NB4 (cell line): ENCODE measurements at regions not wholly inside any gene's neighbourhood (a gene's known extent, or its start where the extent isn't known, plus 50 kb on each side); places are given as distances from the start of the nearest gene placed in this dataset.

Experiments used
- DNase-seq: peaks from one replicate; pipeline ENCODE4 v3.0.0; 2010; ENCODE audit warnings: low read depth
- H3K4me3 ChIP-seq: one replicate; pipeline ENCODE4 v1.5.1; 2011; ENCODE audit warnings: mild to moderate bottlenecking, low read depth, low read length, moderate library complexity
- CTCF ChIP-seq: IDR thresholded peaks from one replicate; pipeline ENCODE4 v1.5.1; 2012; ENCODE audit warnings: low read depth, low read length
- MAX ChIP-seq: IDR thresholded peaks from 2 replicates; pipeline ENCODE4 v1.6.1; 2011; ENCODE audit warnings: low read depth, low read length
- MYC ChIP-seq: IDR thresholded peaks from 2 replicates; pipeline ENCODE4 v1.6.1; 2011; ENCODE audit warnings: low read depth, low read length
- POLR2A ChIP-seq: IDR thresholded peaks from 2 replicates; pipeline ENCODE4 v1.6.1; 2011; ENCODE audit warnings: mild to moderate bottlenecking; ENCODE audit not compliant: insufficient read length; ENCODE audit errors: extremely low read depth

- no peak for DNase-seq
- no peak overlapping the region for H3K4me3 ChIP-seq
- no peak for TF ChIP-seq MYC
- no peak for TF ChIP-seq CTCF
- TF ChIP-seq MAX = no peak
Measured at GRCh38 chr2:22902180-22902550, 482.8 kb upstream of the KLHL29 start.

GRCh38 chr2:22902662-22903165 is 482.3 kb upstream of the KLHL29 start:
- TF ChIP-seq MAX (no peak), MYC (no peak), POLR2A (no peak), CTCF (no peak)
- H3K4me3 ChIP-seq = no peak overlapping the region
- no peak for DNase-seq

GRCh38 chr2:22903616-22904015 is 481.4 kb upstream of the KLHL29 start:
- TF ChIP-seq CTCF (no peak), MAX (no peak), MYC (no peak), POLR2A (no peak)
- no peak for DNase-seq

GRCh38 chr2:22904126-22904684 is 480.8 kb upstream of the KLHL29 start:
- DNase-seq = peak; percentile 41
- no peak overlapping the region for H3K4me3 ChIP-seq
- TF ChIP-seq MAX = no peak
- TF ChIP-seq MYC = no peak
- TF ChIP-seq POLR2A = no peak
- TF ChIP-seq CTCF = peak; percentile 85

More at GRCh38 chr2:22903616-22904015, 481.4 kb upstream of the KLHL29 start:
- H3K4me3 ChIP-seq = no peak overlapping the region

GRCh38 chr2:22907330-22907729 is 477.6 kb upstream of the KLHL29 start:
- TF ChIP-seq POLR2A = no peak
- no peak overlapping the region for H3K4me3 ChIP-seq
- DNase-seq = no peak

GRCh38 chr2:22912398-22912797 is 472.6 kb upstream of the KLHL29 start:
- TF ChIP-seq CTCF = no peak
- DNase-seq = no peak
- no peak overlapping the region for H3K4me3 ChIP-seq

- no peak for DNase-seq
- no peak overlapping the region for H3K4me3 ChIP-seq
- no peak for TF ChIP-seq CTCF
- TF ChIP-seq POLR2A = no peak
- no peak for TF ChIP-seq MYC
- TF ChIP-seq MAX = no peak
Measured at GRCh38 chr2:22929998-22930397, 455.0 kb upstream of the KLHL29 start.
